Pancreas (tissue), 10 donors: ENCODE measurements at regions not wholly inside any gene's neighbourhood (a gene's known extent, or its start where the extent isn't known, plus 50 kb on each side); places are given as distances from the start of the nearest gene placed in this dataset.

Source experiments
- ATAC-seq, 4 donors: fragments of 200-7000 bp; cut with Tn5 transposase; one replicate each; pipeline versions ENCODE4 v1.8.0 to v1.9.1; 2020; ENCODE audit warnings: mild to moderate bottlenecking in 4 of 4, moderate library complexity in 4 of 4
- DNase-seq, 6 donors: peaks; one replicate each; pipeline ENCODE4 v3.0.0-alpha.2; 2020
- FAIRE-seq: peaks from 2 replicates; lab custom pipeline; 2012; peaks lifted over from hg19 to GRCh38; lab: Jason Lieb, UNC
- H3K27ac ChIP-seq, 4 donors: fragments of 200-600 bp; sonication (generic); 1 replicate in 3 of 4; 2 replicates in 1 of 4; pipeline versions ENCODE4 v1.5.0 to v1.8.0; 2020
- H3K27me3 ChIP-seq, 4 donors: fragments of 200-600 bp; one replicate each; pipeline ENCODE4 v1.8.0; 2021
- H3K36me3 ChIP-seq, 3 donors: fragments of 200-600 bp; sonication (generic) in 1 of 3; one replicate each; pipeline versions ENCODE4 v1.5.0 to v1.8.0; 2020 to 2021
- H3K4me1 ChIP-seq, 3 donors: fragments of 200-600 bp; one replicate each; pipeline ENCODE4 v1.8.0; 2021
- H3K4me3 ChIP-seq, 4 donors: fragments of 200-600 bp; sonication (generic) in 2 of 4; one replicate each; pipeline versions ENCODE4 v1.5.0 to v1.8.0; 2020 to 2021
- H3K9me3 ChIP-seq, 4 donors: fragments of 200-600 bp; one replicate each; pipeline ENCODE4 v1.8.0; 2021
- CTCF ChIP-seq, 4 donors: fragments of 200-600 bp; sonication (generic) in 3 of 4; IDR thresholded peaks; one replicate each; pipeline versions ENCODE4 v1.5.0 to v1.8.0; 2021; ENCODE audit warnings: antibody characterized with exemption in 4 of 4
- WGBS, 2 donors: extraction: QIAGEN DNeasy Blood & Tissue Kit; methylation state at CpG; one replicate each; pipeline ENCODE4 v1.1.7; 2013; 5-methylcytosine and 5-hydroxymethylcytosine counted together
- intact Hi-C, 3 donors: fragments of 100-400 bp; cut with DNase I; formaldehyde crosslinking; loops; one replicate each; pipeline versions ENCODE4 v1.11.1 to v1.14.2; 2022
- donor health status: healthy with polysubstance abuse.
- donor health status: DM: no; HTN: no; CAD: no; lungs with moderate emphysema.
- donor health status: DM: no; HTN: no; CAD: no.
- donor health status: control.
- donor health status: control.
- donor health status: Bipolar disorder and iron deficiency.
- donor health status: DM: yes; HTN: yes; CAD: no.
- donor health status: DM: no; HTN: no; CAD: no.
- donor health status: DM: no; HTN: no; CAD: no.
- donor health status: DM: yes; HTN: yes; CAD: no.

- WGBS, 2 donors = 72 to 80% methylated on average over 2 of the region's 2 CpGs
- ATAC-seq = no peak
- no peak for DNase-seq
- Histone ChIP-seq H3K9me3 (no peaks in the 10 kb centered on the region), H3K27me3 (no peaks in the 10 kb centered on the region), H3K36me3 (no peaks in the 10 kb centered on the region), H3K27ac (no peak overlapping the region), H3K4me1 (peaks cover 0 to 5% (median 0%) of the 10 kb centered on the region in 3 donors), H3K4me3 (no peak overlapping the region)
- no peak for FAIRE-seq
- TF ChIP-seq CTCF (IDR thresholded peaks at IDR 0.05) = no peak
- intact Hi-C loops = no loop called here
Observed at GRCh38 chr1:70717211-70717610, 306.1 kb downstream of the CTH start.

GRCh38 chr1:70717656-70718055 is 306.6 kb downstream of the CTH start:
- Histone ChIP-seq H3K27ac (no peak overlapping the region), H3K4me1 (peaks cover 0 to 5% (median 0%) of the 10 kb centered on the region in 3 donors), H3K9me3 (no peaks in the 10 kb centered on the region), H3K4me3 (no peak overlapping the region), H3K27me3 (no peaks in the 10 kb centered on the region), H3K36me3 (no peaks in the 10 kb centered on the region)
- DNase-seq = no peak
- ATAC-seq = no peak
- intact Hi-C loops = no loop called here
- 38 to 41% methylated on average over 1 of the region's 1 CpG for WGBS, 2 donors
- FAIRE-seq = peak; percentile 61
- no peak for TF ChIP-seq CTCF (IDR thresholded peaks at IDR 0.05)

GRCh38 chr1:70718086-70718630 is 307.1 kb downstream of the CTH start:
- Histone ChIP-seq H3K9me3 (no peaks in the 10 kb centered on the region), H3K36me3 (no peaks in the 10 kb centered on the region), H3K4me3 (no peak overlapping the region), H3K27me3 (no peaks in the 10 kb centered on the region), H3K27ac (no peak overlapping the region), H3K4me1 (peaks cover 0 to 5% (median 0%) of the 10 kb centered on the region in 3 donors)
- DNase-seq = no peak
- no peak for FAIRE-seq
- no peak for TF ChIP-seq CTCF (IDR thresholded peaks at IDR 0.05)
- 17 to 20% methylated on average over 2 of the region's 2 CpGs for WGBS, 2 donors
- intact Hi-C loops = no loop called here
- peak in 1 of 4 donors; percentile 12 for ATAC-seq

- Histone ChIP-seq H3K4me1 (peaks cover 0 to 5% (median 0%) of the 10 kb centered on the region in 3 donors), H3K9me3 (no peaks in the 10 kb centered on the region), H3K27me3 (no peaks in the 10 kb centered on the region), H3K4me3 (no peak overlapping the region), H3K27ac (no peak overlapping the region), H3K36me3 (no peaks in the 10 kb centered on the region)
- intact Hi-C loops = no loop called here
- DNase-seq (no peak), ATAC-seq (no peak), FAIRE-seq (no peak)
- 7 to 10% methylated on average over 2 of the region's 2 CpGs for WGBS, 2 donors
- TF ChIP-seq CTCF (IDR thresholded peaks at IDR 0.05) = no peak
Observed at GRCh38 chr1:70719154-70719553, 308.1 kb downstream of the CTH start.

- intact Hi-C loops = no loop called here
- DNase-seq = no peak
- H3K27ac ChIP-seq = no peak overlapping the region
- ATAC-seq = no peak
- no peaks in the 10 kb centered on the region for H3K27me3 ChIP-seq
- peaks cover 0 to 5% (median 0%) of the 10 kb centered on the region in 3 donors for H3K4me1 ChIP-seq
- H3K9me3 ChIP-seq = no peaks in the 10 kb centered on the region
- FAIRE-seq = no peak
- TF ChIP-seq CTCF (IDR thresholded peaks at IDR 0.05) = no peak
- H3K4me3 ChIP-seq = no peak overlapping the region
- 42 to 63% methylated on average over 1 of the region's 1 CpG for WGBS, 2 donors
- H3K36me3 ChIP-seq = no peaks in the 10 kb centered on the region
Observed at GRCh38 chr1:70720109-70720508, 309.0 kb downstream of the CTH start.
